Activated T-helper 1 cell treated with anti-CD3 and anti-CD28 coated beads, Interleukin-12 subunit alpha, Interleukin-12 subunit beta, Interleukin-2, Interleukin-4 antibody, amounts not matched to agents 30 ng/mL and 10 ng/mL and 1 ng/mL, durations not matched to agents 14 hours and 24 hours and 36 hours (primary cell): ENCODE measurements at regions not wholly inside any gene's neighbourhood (a gene's known extent, or its start where the extent isn't known, plus 50 kb on each side); places are given as distances from the start of the nearest gene placed in this dataset.

Experiments used
- DNase-seq: peaks from one replicate; pipeline ENCODE4 v3.0.0; 2021; ENCODE audit warnings: low spot score
- H3K27ac Mint-ChIP-seq: one replicate; pipeline ENCODE4 v1.8.0; 2021; ENCODE audit warnings: mild to moderate bottlenecking, mixed read lengths
- H3K27me3 Mint-ChIP-seq: one replicate; pipeline ENCODE4 v1.8.0; 2022; ENCODE audit warnings: mild to moderate bottlenecking, moderate library complexity, mixed read lengths; ENCODE audit not compliant: insufficient read depth
- H3K36me3 Mint-ChIP-seq: one replicate; pipeline ENCODE4 v1.8.0; 2021; ENCODE audit warnings: low read depth, mixed read lengths
- H3K4me1 Mint-ChIP-seq: one replicate; pipeline ENCODE4 v1.8.0; 2021; ENCODE audit warnings: low read depth, mixed read lengths
- H3K4me3 Mint-ChIP-seq: one replicate; pipeline ENCODE4 v1.8.0; 2021; ENCODE audit warnings: mild to moderate bottlenecking, moderate library complexity, mixed read lengths
- H3K9me3 Mint-ChIP-seq: one replicate; pipeline ENCODE4 v1.8.0; 2021; ENCODE audit warnings: mixed read lengths
- intact Hi-C: fragments of 100-400 bp; cut with micrococcal nuclease; formaldehyde crosslinking; loops from one replicate; pipeline ENCODE4 v1.15.1; 2024

GRCh38 chr5:107270561-107270960 is 400.2 kb downstream of the EFNA5 start:
- DNase-seq: no peak
- Mint-ChIP-seq H3K27me3 (peaks cover 4% of the 10 kb centered on the region), H3K27ac (no peak overlapping the region)

GRCh38 chr5:107269678-107270077 is 401.1 kb downstream of the EFNA5 start:
- DNase-seq: no peak
- no peaks in the 10 kb centered on the region for H3K4me1 Mint-ChIP-seq
- no peak overlapping the region for H3K4me3 Mint-ChIP-seq
- H3K27ac Mint-ChIP-seq: no peak overlapping the region
- intact Hi-C loops: no loop called here
- H3K27me3 Mint-ChIP-seq: peaks cover 4% of the 10 kb centered on the region
- no peaks in the 10 kb centered on the region for H3K9me3 Mint-ChIP-seq
- no peaks in the 10 kb centered on the region for H3K36me3 Mint-ChIP-seq

More at GRCh38 chr5:107270561-107270960, 400.2 kb downstream of the EFNA5 start:
- Mint-ChIP-seq H3K9me3 (no peaks in the 10 kb centered on the region), H3K4me1 (no peaks in the 10 kb centered on the region), H3K4me3 (no peak overlapping the region), H3K36me3 (no peaks in the 10 kb centered on the region)
- intact Hi-C loops: no loop called here

- intact Hi-C loops: no loop called here
- no peaks in the 10 kb centered on the region for H3K9me3 Mint-ChIP-seq
- H3K36me3 Mint-ChIP-seq: no peaks in the 10 kb centered on the region
- DNase-seq: no peak
- H3K27me3 Mint-ChIP-seq: peaks cover 2% of the 10 kb centered on the region
- H3K4me1 Mint-ChIP-seq: no peaks in the 10 kb centered on the region
- H3K4me3 Mint-ChIP-seq: no peak overlapping the region
- H3K27ac Mint-ChIP-seq: no peak overlapping the region
These were observed 401.5 kb downstream of the EFNA5 start for GRCh38 chr5:107269256-107269655.

- H3K4me1 Mint-ChIP-seq: no peaks in the 10 kb centered on the region
- peaks cover 2% of the 10 kb centered on the region for H3K27me3 Mint-ChIP-seq
- no peak overlapping the region for H3K4me3 Mint-ChIP-seq
- intact Hi-C loops: no loop called here
- H3K36me3 Mint-ChIP-seq: no peaks in the 10 kb centered on the region
- no peak for DNase-seq
- no peak overlapping the region for H3K27ac Mint-ChIP-seq
- H3K9me3 Mint-ChIP-seq: no peaks in the 10 kb centered on the region
These were observed 402.5 kb downstream of the EFNA5 start for GRCh38 chr5:107268241-107268640.

- Mint-ChIP-seq H3K27ac (no peak overlapping the region), H3K9me3 (peaks cover 7% of the 10 kb centered on the region), H3K4me3 (no peak overlapping the region), H3K27me3 (no peaks in the 10 kb centered on the region), H3K36me3 (no peaks in the 10 kb centered on the region), H3K4me1 (no peaks in the 10 kb centered on the region)
- DNase-seq: no peak
- intact Hi-C loops: no loop called here
These were observed 404.6 kb downstream of the EFNA5 start for GRCh38 chr5:107266100-107266499.

- Mint-ChIP-seq H3K9me3 (peaks cover 7% of the 10 kb centered on the region), H3K4me3 (no peak overlapping the region), H3K27me3 (no peaks in the 10 kb centered on the region), H3K36me3 (no peaks in the 10 kb centered on the region), H3K27ac (no peak overlapping the region), H3K4me1 (no peaks in the 10 kb centered on the region)
- intact Hi-C loops: no loop called here
- no peak for DNase-seq
These were observed 405.5 kb downstream of the EFNA5 start for GRCh38 chr5:107265193-107265592.

GRCh38 chr5:107263387-107264018 is 407.2 kb downstream of the EFNA5 start:
- no peak for DNase-seq
- H3K4me1 Mint-ChIP-seq: no peaks in the 10 kb centered on the region
- intact Hi-C loops: loop anchor here (1.0 to 5.0 kb wide), 2 partner anchors 26 to 224 kb away; no protein-coding TSS in a partner anchor
- no peak overlapping the region for H3K4me3 Mint-ChIP-seq
- H3K27me3 Mint-ChIP-seq: no peaks in the 10 kb centered on the region
- H3K36me3 Mint-ChIP-seq: no peaks in the 10 kb centered on the region
- H3K27ac Mint-ChIP-seq: no peak overlapping the region
- peaks cover 15% of the 10 kb centered on the region for H3K9me3 Mint-ChIP-seq

GRCh38 chr5:107257885-107258520 is 412.7 kb downstream of the EFNA5 start:
- Mint-ChIP-seq H3K27ac (no peak overlapping the region), H3K36me3 (no peaks in the 10 kb centered on the region), H3K27me3 (peaks cover 4% of the 10 kb centered on the region), H3K9me3 (peaks cover 15% of the 10 kb centered on the region), H3K4me1 (peaks cover 4% of the 10 kb centered on the region), H3K4me3 (no peak overlapping the region)
- intact Hi-C loops: no loop called here
- no peak for DNase-seq

GRCh38 chr5:107254902-107255234 is 415.9 kb downstream of the EFNA5 start:
- intact Hi-C loops: no loop called here
- Mint-ChIP-seq H3K27me3 (peaks cover 4% of the 10 kb centered on the region), H3K4me3 (no peak overlapping the region), H3K4me1 (peaks cover 4% of the 10 kb centered on the region), H3K9me3 (peaks cover 8% of the 10 kb centered on the region), H3K27ac (no peak overlapping the region), H3K36me3 (no peaks in the 10 kb centered on the region)
- DNase-seq: no peak

GRCh38 chr5:107254214-107254901 is 416.4 kb downstream of the EFNA5 start:
- peaks cover 4% of the 10 kb centered on the region for H3K27me3 Mint-ChIP-seq
- DNase-seq: no peak
- peaks cover 4% of the 10 kb centered on the region for H3K4me1 Mint-ChIP-seq
- no peak overlapping the region for H3K27ac Mint-ChIP-seq
- H3K4me3 Mint-ChIP-seq: no peak overlapping the region
- H3K9me3 Mint-ChIP-seq: peaks cover 5% of the 10 kb centered on the region
- H3K36me3 Mint-ChIP-seq: no peaks in the 10 kb centered on the region
- intact Hi-C loops: no loop called here

GRCh38 chr5:107253246-107253645 is 417.5 kb downstream of the EFNA5 start:
- Mint-ChIP-seq H3K9me3 (no peaks in the 10 kb centered on the region), H3K4me1 (peaks cover 4% of the 10 kb centered on the region), H3K4me3 (no peak overlapping the region), H3K36me3 (no peaks in the 10 kb centered on the region), H3K27me3 (peaks cover 6% of the 10 kb centered on the region), H3K27ac (no peak overlapping the region)
- intact Hi-C loops: no loop called here
- DNase-seq: no peak

- DNase-seq: no peak
- Mint-ChIP-seq H3K27me3 (peaks cover 6% of the 10 kb centered on the region), H3K36me3 (no peaks in the 10 kb centered on the region), H3K9me3 (no peaks in the 10 kb centered on the region), H3K27ac (no peak overlapping the region), H3K4me1 (no peaks in the 10 kb centered on the region), H3K4me3 (no peak overlapping the region)
- intact Hi-C loops: no loop called here
These were observed 419.6 kb downstream of the EFNA5 start for GRCh38 chr5:107251151-107251550.

GRCh38 chr5:107248066-107248695 is 422.6 kb downstream of the EFNA5 start:
- Mint-ChIP-seq H3K36me3 (no peaks in the 10 kb centered on the region), H3K27ac (no peak overlapping the region), H3K9me3 (no peaks in the 10 kb centered on the region), H3K4me3 (no peak overlapping the region), H3K27me3 (peaks cover 2% of the 10 kb centered on the region), H3K4me1 (no peaks in the 10 kb centered on the region)
- DNase-seq: peak; percentile 1
- intact Hi-C loops: no loop called here
